ENCODE measurements at regions not wholly inside any gene's neighbourhood (a gene's known extent, or its start where the extent isn't known, plus 50 kb on each side); places are given as distances from the start of the nearest gene placed in this dataset.

DNA sequence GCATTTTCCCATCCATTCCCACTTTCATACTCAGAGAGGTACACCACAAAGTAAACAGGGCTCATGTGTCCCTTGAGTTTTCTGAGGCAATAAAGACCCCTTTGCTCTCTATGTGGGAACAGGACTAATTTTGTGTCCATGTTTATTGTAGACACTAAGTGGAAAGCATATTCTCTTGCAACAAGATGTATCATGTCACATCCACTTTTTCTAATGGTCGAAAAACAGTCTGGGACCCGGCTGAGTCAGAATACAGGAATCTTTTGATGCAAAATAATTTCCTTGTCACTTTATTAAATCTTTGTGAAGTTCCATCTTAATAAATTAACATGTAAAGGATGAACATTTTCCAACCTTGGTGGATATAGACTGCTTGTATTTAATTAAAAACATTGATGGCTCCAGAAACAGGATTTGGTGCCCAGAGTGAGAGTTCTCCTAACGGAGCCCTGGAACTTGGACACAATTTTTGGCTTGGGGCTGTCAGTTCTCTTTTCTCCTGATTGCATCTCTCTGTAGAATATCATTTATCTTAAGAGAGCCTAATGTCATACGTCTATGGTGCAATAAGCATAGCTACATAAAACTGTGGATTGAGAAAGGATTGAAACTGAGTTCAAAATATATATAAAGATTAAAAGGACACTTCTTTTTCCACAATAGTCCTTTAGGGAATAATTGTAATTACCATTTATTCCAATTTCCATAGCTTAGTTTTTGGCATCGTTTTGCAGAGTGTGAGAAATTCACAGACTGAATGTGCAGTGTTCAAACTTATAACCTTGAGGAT is 1116.7 kb upstream of the SEMA6A start:
- Histone ChIP-seq H3K14ac (ENCODE audit: insufficient read depth, low read length) (no peak overlapping the region), H3K9ac (ENCODE audit: extremely low read depth, insufficient read length, low read length) (no peak overlapping the region), H3K4me2 (ENCODE audit: insufficient read depth, insufficient read length, low read length) (no peak overlapping the region), H3K4me1 (ENCODE audit: insufficient read depth, low read length) (no peaks in the 10 kb centered on the region), H3K4ac (ENCODE audit: low read depth, low read length) (no peak overlapping the region), H2BK12ac (ENCODE audit: insufficient read length, low read depth, low read length) (no peak overlapping the region), H3K9me3 (ENCODE audit: control insufficient read depth, low read depth, low read length) (no peaks in the 10 kb centered on the region), H3K18ac (ENCODE audit: insufficient read length, low read depth, low read length) (no peak overlapping the region), H3K56ac (ENCODE audit: insufficient read length, low read depth, low read length) (no peak overlapping the region), H2BK20ac (ENCODE audit: low read depth, low read length, poor library complexity, severe bottlenecking) (no peak overlapping the region), H3K23ac (ENCODE audit: insufficient read length, low read depth, low read length) (no peak overlapping the region), H2BK120ac (ENCODE audit: low read depth, low read length, poor library complexity, severe bottlenecking) (no peak overlapping the region), H3K27me3 (ENCODE audit: insufficient read depth, low read length) (no peaks in the 10 kb centered on the region), H3K23me2 (ENCODE audit: insufficient read length, low read depth, low read length, poor library complexity, severe bottlenecking) (no peaks in the 10 kb centered on the region), H3K27ac (ENCODE audit: insufficient read length, low read depth, low read length) (no peak overlapping the region), H3K79me1 (ENCODE audit: insufficient read depth, low read depth, low read length, poor library complexity, severe bottlenecking) (no peaks in the 10 kb centered on the region), H4K8ac (replicated peaks; ENCODE audit: insufficient read length, low read depth, low read length) (no peak overlapping the region), H4K20me1 (ENCODE audit: control insufficient read depth, insufficient read depth, insufficient read length) (no peaks in the 10 kb centered on the region), H3T11ph (ENCODE audit: low read length) (no peak overlapping the region), H2BK5ac (ENCODE audit: insufficient read length, low read length) (no peak overlapping the region), H4K91ac (ENCODE audit: insufficient read length, low read depth, low read length) (no peak overlapping the region), H2AFZ (ENCODE audit: low read length) (no peak overlapping the region), H2AK5ac (ENCODE audit: insufficient read length, low read length) (no peak overlapping the region), H4K5ac (ENCODE audit: insufficient read length, low read depth, low read length) (no peak overlapping the region), H3K79me2 (ENCODE audit: insufficient read depth, low read length) (no peaks in the 10 kb centered on the region), H2BK15ac (ENCODE audit: low read depth, low read length) (no peak overlapping the region)
- no peaks in the 10 kb centered on the region for H3K4me1 Mint-ChIP-seq
- H3K36me3 Mint-ChIP-seq (ENCODE audit: insufficient read depth in 1 of 3, low read depth in 3 of 3) = no peaks in the 10 kb centered on the region
- no peak overlapping the region for H3K27ac Mint-ChIP-seq
- no peak for TF ChIP-seq CTCF (conservative IDR thresholded peaks at IDR 0.05)
- no peak overlapping the region for H3K4me3 Mint-ChIP-seq
- no peaks in the 10 kb centered on the region for H3K9me3 Mint-ChIP-seq
- WGBS (ENCODE audit: extremely low coverage, insufficient read length, low lambda C conversion rate) = no CpG with 5 or more reads among the region's 5 CpGs
- DNase-seq = no peak
- H3K27me3 Mint-ChIP-seq (ENCODE audit: low read depth) = no peaks in the 10 kb centered on the region
